Keratinocyte (primary cell): ENCODE measurements at regions not wholly inside any gene's neighbourhood (a gene's known extent, or its start where the extent isn't known, plus 50 kb on each side); places are given as distances from the start of the nearest gene placed in this dataset.
"Not testable (repeated sequence)": the region's sequence is repeated elsewhere in the genome, so short reads cannot be mapped to it uniquely, and the experiment has no call there.

Experiments used
- DNase-seq: peaks from one replicate; pipeline ENCODE4 v3.0.0-alpha.2; 2011; ENCODE audit warnings: low read depth, missing footprints, low spot score
- FAIRE-seq: peaks from 2 replicates; lab custom pipeline; 2011; peaks lifted over from hg19 to GRCh38; lab: Jason Lieb, UNC
- H2AFZ ChIP-seq: 2 replicates; pipeline ENCODE4 v1.6.0; 2012; ENCODE audit warnings: low read length, control low read depth, inconsistent platforms; ENCODE audit not compliant: control insufficient read depth
- H3K27ac ChIP-seq: 2 replicates; pipeline ENCODE4 v1.5.1; 2011; ENCODE audit warnings: low read length; ENCODE audit not compliant: control insufficient read depth, insufficient read depth
- H3K27me3 ChIP-seq: 3 replicates; pipeline ENCODE4 v1.6.0; 2011; ENCODE audit warnings: low read length; ENCODE audit not compliant: control insufficient read depth, insufficient read depth; ENCODE audit errors: extremely low read depth
- H3K36me3 ChIP-seq, 2 experiments: 2 replicates in 1 of 2; 3 replicates in 1 of 2; pipeline ENCODE4 v1.5.1; 2011; ENCODE audit warnings: low read length in 2 of 2, mild to moderate bottlenecking in 1 of 2; ENCODE audit not compliant: control insufficient read depth in 2 of 2, insufficient read depth in 2 of 2; ENCODE audit errors: extremely low read depth in 1 of 2
- H3K4me1 ChIP-seq: 3 replicates; pipeline ENCODE4 v1.5.1; 2011; ENCODE audit warnings: low read length; ENCODE audit not compliant: control insufficient read depth, insufficient read depth; ENCODE audit errors: extremely low read depth
- H3K4me2 ChIP-seq: 3 replicates; pipeline ENCODE4 v1.6.0; 2011; ENCODE audit warnings: low read depth, low read length; ENCODE audit not compliant: control insufficient read depth, insufficient read depth; ENCODE audit errors: extremely low read depth
- H3K4me3 ChIP-seq, 3 experiments: fragments of 200-600 bp in 1 of 3; sonication (generic) in 1 of 3; 2 replicates in 2 of 3; 3 replicates in 1 of 3; pipeline ENCODE4 v1.5.1; 2011 to 2016; ENCODE audit warnings: low read length in 3 of 3, mild to moderate bottlenecking in 3 of 3, control low read depth in 2 of 3, inconsistent platforms in 1 of 3, low read depth in 1 of 3, mixed read lengths in 1 of 3, mixed run types in 1 of 3, moderate library complexity in 1 of 3; ENCODE audit not compliant: control insufficient read depth in 2 of 3, insufficient read depth in 2 of 3; ENCODE audit errors: extremely low read depth in 1 of 3
- H3K79me2 ChIP-seq: 2 replicates; pipeline ENCODE4 v1.6.0; 2012; ENCODE audit warnings: low read length; ENCODE audit not compliant: control insufficient read depth, insufficient read depth
- H3K9ac ChIP-seq: 3 replicates; pipeline ENCODE4 v1.6.0; 2011; ENCODE audit warnings: low read length; ENCODE audit not compliant: control insufficient read depth, insufficient read depth; ENCODE audit errors: extremely low read depth
- H3K9me1 ChIP-seq: 3 replicates; pipeline ENCODE4 v1.6.0; 2011; ENCODE audit warnings: low read length; ENCODE audit not compliant: control insufficient read depth, insufficient read depth; ENCODE audit errors: extremely low read depth
- H3K9me3 ChIP-seq: 2 replicates; pipeline ENCODE4 v1.5.1; 2012; ENCODE audit warnings: low read depth, low read length; ENCODE audit not compliant: control insufficient read depth
- H4K20me1 ChIP-seq: 3 replicates; pipeline ENCODE4 v1.6.0; 2011; ENCODE audit warnings: low read length; ENCODE audit not compliant: control insufficient read depth, insufficient read depth; ENCODE audit errors: extremely low read depth
- EZH2 ChIP-seq: IDR thresholded peaks from one replicate; pipeline ENCODE4 v1.6.1; 2012; ENCODE audit warnings: inconsistent platforms, mild to moderate bottlenecking, low read length, moderate library complexity
- dilution Hi-C: fragments of 300-500 bp; cut with MboI; formaldehyde crosslinking; loops from one replicate; pipeline ENCODE4 v1.7.0; 2020; ENCODE audit warnings: low sequenced_read_pairs; ENCODE audit not compliant: extremely low pct_ligation_motif_present
- TF ChIP-seq, protein P1 (sequence below), 3 experiments: IDR thresholded peaks in 1 of 3; conservative IDR thresholded peaks in 1 of 3; optimal IDR thresholded peaks in 1 of 3; 2 replicates in 2 of 3; 3 replicates in 1 of 3; pipeline versions ENCODE3 to v1.5.1; 2011; ENCODE audit warnings: low read length in 3 of 3, mild to moderate bottlenecking in 3 of 3, moderate library complexity in 2 of 3, control low read depth in 1 of 3, inconsistent platforms in 1 of 3; ENCODE audit not compliant: insufficient read depth in 2 of 3; ENCODE audit errors: extremely low read depth in 1 of 3

DNA sequence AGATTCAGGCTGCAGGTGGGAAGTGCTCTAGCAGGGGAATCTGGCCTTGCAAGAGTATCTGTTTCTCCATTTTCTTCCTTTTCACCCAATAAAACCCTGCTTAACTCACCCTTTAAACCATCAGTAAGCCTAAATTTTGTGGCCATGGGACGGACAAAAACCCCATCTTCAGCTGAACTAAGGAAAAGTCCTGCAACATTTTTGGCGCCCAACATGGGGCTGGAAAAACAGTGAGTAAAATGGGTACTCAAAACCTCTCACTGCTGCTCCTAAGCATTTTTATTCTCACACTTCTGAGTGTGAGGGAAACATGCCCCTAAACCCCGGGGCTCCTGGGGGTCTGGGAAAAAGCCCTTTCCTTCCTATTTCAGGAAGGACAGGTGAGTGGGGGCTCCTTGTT, 414.3 kb downstream of the ZNF804A start:
- Histone ChIP-seq H3K36me3 (no peaks in the 10 kb centered on the region), H3K9me1 (no peaks in the 10 kb centered on the region), H2AFZ (no peak overlapping the region), H3K79me2 (no peaks in the 10 kb centered on the region), H3K9me3 (no peaks in the 10 kb centered on the region), H3K4me2 (no peak overlapping the region), H3K4me1 (no peaks in the 10 kb centered on the region), H3K4me3 (no peak overlapping the region), H3K27me3 (no peaks in the 10 kb centered on the region), H3K9ac (no peak overlapping the region), H4K20me1 (no peaks in the 10 kb centered on the region), H3K27ac (no peak overlapping the region)
- TF ChIP-seq, protein P1, sequence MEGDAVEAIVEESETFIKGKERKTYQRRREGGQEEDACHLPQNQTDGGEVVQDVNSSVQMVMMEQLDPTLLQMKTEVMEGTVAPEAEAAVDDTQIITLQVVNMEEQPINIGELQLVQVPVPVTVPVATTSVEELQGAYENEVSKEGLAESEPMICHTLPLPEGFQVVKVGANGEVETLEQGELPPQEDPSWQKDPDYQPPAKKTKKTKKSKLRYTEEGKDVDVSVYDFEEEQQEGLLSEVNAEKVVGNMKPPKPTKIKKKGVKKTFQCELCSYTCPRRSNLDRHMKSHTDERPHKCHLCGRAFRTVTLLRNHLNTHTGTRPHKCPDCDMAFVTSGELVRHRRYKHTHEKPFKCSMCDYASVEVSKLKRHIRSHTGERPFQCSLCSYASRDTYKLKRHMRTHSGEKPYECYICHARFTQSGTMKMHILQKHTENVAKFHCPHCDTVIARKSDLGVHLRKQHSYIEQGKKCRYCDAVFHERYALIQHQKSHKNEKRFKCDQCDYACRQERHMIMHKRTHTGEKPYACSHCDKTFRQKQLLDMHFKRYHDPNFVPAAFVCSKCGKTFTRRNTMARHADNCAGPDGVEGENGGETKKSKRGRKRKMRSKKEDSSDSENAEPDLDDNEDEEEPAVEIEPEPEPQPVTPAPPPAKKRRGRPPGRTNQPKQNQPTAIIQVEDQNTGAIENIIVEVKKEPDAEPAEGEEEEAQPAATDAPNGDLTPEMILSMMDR (optimal IDR thresholded peaks at IDR 0.05 in 1 of 3, IDR thresholded peaks at IDR 0.05 in 1 of 3, conservative IDR thresholded peaks at IDR 0.05 in 1 of 3; ENCODE audit: extremely low read depth in 1 of 3, insufficient read depth in 2 of 3, low read length in 3 of 3): no peak
- TF ChIP-seq EZH2: no peak
- DNase-seq (no peak), FAIRE-seq (no peak)
- dilution Hi-C loops: no loop called here

DNA sequence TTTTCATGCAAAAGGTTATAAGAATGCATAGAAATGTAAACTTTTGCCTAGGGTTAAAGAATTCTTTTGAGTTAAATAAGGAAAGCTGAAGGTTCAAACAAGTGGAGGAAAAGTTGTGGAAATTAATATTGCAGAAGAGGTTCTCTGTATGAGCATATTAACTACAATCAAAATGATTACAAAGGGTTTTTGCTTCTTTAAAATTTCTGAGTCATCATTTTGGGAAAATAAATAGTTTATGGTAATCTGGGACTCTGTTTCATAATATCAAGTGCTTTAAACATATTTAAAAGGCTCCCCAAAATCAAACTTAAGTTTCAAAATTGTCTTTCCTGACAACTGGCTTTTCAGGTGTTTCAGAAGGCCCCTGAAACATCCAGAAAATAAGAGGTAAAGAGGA, 415.7 kb downstream of the ZNF804A start:
- Histone ChIP-seq H3K9me1 (no peaks in the 10 kb centered on the region), H2AFZ (no peak overlapping the region), H3K4me1 (no peaks in the 10 kb centered on the region), H4K20me1 (no peaks in the 10 kb centered on the region), H3K27me3 (no peaks in the 10 kb centered on the region), H3K9me3 (no peaks in the 10 kb centered on the region), H3K79me2 (no peaks in the 10 kb centered on the region), H3K9ac (no peak overlapping the region), H3K4me3 (no peak overlapping the region), H3K36me3 (no peaks in the 10 kb centered on the region), H3K27ac (no peak overlapping the region), H3K4me2 (no peak overlapping the region)
- TF ChIP-seq EZH2: no peak
- TF ChIP-seq, protein P1 (optimal IDR thresholded peaks at IDR 0.05 in 1 of 3, IDR thresholded peaks at IDR 0.05 in 1 of 3, conservative IDR thresholded peaks at IDR 0.05 in 1 of 3; ENCODE audit: extremely low read depth in 1 of 3, insufficient read depth in 2 of 3, low read length in 3 of 3): no peak
- dilution Hi-C loops: no loop called here
- DNase-seq (no peak), FAIRE-seq (no peak)

DNA sequence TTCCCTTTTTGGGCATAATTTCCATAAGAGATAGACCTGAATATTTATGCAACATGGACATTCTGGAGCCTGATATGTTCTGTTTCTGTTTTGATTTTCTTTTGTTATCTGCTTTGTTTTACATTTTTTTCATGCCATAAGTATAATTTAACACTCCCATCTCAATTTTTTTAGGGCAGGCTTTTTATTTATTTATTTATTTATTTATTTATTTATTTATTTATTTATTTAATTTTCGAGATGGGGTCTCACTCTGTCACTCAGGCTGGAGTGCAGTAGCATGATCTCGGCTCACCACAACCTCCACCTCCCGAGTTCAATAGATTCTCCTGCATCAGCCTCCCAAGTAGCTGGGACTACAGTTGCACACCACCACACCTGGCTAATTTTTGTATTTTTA, 427.6 kb downstream of the ZNF804A start:
- H3K36me3 ChIP-seq, H3K79me2 ChIP-seq, FAIRE-seq, H3K27ac ChIP-seq, H3K4me1 ChIP-seq, H3K9me1 ChIP-seq, H3K4me2 ChIP-seq, H2AFZ ChIP-seq, DNase-seq, H4K20me1 ChIP-seq, H3K9me3 ChIP-seq, H3K4me3 ChIP-seq, H3K9ac ChIP-seq, dilution Hi-C loops, H3K27me3 ChIP-seq: not testable (repeated sequence)
